Myocyte (in vitro differentiated cells): ENCODE measurements at regions not wholly inside any gene's neighbourhood (a gene's known extent, or its start where the extent isn't known, plus 50 kb on each side); places are given as distances from the start of the nearest gene placed in this dataset.

Experiments
- DNase-seq: peaks from one replicate; pipeline ENCODE4 v3.0.0-alpha.2; 2012; ENCODE audit warnings: low read depth

- peak; percentile 5 for DNase-seq
Observed at GRCh38 chr15:38647683-38648082, 83.1 kb upstream of the RASGRP1 start.

DNA sequence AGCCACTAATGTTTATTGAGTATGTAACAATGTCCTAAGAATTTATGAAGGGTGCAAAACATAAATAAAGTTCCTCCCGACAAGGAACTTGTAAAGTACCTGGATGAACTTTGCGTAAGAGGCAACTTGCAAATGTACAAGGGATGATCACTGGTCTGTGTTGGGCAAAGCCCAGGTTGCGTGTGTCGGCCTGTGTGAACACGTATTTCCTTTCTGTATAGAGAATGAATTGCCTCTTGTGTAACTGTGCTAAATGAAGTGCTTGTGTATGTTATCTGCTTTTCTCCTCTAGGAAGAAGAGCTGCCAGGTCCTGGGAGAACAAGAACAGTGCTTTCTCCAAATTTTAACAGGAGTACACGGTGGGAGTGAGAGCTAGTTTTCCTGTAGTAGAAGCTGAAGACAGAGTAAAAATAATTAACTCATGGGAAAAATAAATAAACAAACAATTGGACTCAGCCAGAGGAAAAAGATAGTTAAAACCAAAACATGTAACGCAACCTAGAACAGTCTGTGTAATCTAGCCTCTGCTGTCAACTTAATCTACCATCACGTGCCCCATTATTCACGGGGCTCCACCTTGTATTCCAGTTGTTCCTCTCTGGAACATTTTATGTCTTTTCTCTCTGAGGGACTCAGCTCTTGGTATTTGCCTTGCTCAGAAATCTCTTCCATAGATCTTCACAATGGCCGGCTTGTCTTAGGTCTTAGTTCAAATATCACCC, 83.7 kb upstream of the RASGRP1 start:
- no peak for DNase-seq

DNA sequence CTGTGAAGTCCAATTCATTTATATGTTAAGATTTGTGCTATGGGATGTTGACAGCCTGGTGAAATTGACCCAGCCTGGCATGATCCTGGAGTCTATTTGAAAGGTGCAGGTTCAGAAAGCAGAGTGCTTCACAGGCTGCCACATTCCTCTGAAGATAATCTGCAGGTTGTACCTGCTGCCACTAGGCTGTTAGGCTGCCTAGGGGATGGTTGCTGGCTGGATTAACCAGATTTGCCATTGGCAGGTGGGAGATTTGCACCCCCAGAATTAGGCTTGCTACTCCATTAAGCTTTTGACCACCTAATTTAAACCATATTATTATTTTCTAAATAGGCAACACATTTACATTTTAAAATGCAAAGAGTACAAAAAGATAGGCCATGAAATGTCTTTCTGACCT, 85.8 kb upstream of the RASGRP1 start:
- no peak for DNase-seq

GRCh38 chr15:38650936-38651327, 86.3 kb upstream of the RASGRP1 start:
- DNase-seq: no peak

- no peak for DNase-seq
Observed at GRCh38 chr15:38651328-38652038, 86.9 kb upstream of the RASGRP1 start.

DNA sequence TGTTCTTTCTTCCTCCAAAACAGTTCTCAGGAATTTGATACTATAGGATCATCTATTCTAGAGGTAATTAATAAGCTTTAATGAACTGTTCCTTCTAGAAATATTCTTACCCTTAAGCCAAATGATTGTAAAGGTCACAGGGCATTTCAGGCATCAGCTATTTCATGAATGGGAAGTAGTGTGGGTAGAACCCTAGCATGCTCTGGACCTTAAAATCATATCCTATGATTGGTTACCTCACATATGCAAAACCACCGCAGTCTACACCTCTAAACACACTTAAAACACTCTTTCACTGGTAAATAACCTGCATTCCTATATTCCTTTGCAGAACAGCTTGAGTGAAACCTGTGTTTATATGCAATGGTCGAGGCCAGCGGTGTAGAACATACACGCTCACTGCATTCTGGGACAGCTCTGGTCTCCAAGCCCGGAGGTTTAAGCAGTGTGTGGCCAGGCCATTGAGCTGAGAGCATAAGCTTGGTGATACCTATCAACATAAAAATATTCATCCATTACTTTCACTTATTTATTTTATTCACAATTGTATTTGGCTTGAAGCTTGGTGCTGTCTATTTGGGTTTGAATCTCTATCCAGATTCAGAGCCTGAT, 87.7 kb upstream of the RASGRP1 start:
- no peak for DNase-seq

DNA sequence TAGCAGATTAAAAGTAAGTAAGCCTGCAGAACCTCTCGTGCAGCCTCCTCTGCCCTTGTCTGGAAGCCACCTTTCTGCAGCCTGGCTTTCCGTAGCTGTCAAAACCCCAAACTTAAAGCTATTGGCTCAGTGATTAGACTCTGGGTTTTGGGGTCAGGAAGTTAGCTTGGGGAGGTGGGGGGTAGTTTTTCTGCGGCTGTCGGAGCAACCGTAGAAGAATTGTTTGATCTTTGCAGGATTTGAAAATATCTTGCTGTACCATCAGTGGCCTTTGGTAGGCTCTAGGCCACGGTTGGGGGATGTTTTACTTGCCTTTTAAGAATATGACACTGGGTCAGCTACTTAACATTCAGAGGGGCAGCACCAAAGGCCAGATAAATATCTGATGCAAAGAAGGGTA, 88.4 kb upstream of the RASGRP1 start:
- DNase-seq: no peak

DNA sequence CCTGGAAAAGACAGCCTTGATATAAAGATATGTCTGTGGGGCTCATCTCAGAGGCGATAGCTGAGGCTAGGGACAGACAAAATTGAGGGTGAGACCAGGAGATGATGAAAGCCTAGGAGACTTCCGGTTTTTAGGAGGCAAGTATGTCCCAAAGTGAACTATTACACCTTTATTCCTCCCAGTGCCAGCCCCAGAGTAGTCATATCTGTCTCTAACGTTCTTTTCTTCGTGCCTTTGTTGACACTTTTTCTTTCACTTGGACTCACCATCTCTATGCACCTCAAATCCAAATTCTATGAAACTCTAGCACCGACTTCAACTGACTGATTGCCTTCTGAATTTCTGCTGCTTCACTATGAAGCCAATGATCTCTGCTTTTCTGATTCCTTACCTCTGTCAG, 93.8 kb upstream of the RASGRP1 start:
- no peak for DNase-seq

DNA sequence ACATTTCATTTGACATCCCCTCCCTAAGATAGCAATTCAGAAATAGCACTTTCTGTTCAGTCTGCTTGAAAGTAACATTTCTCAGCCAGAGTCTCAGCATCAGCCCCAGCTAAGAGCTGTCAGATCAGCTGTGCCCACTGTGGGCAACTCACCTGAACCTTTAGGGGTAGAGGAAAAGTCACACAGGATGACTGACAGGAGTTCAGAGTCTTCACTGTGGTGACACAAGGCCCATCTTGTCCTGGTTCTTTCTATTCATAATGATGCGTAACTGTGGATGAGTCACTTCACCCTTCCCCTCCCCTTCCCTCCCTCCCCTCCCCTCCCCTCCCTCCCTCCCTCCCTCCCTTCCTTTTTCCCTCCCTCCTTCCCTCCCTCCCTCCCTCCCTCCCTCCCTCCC, 96.1 kb upstream of the RASGRP1 start:
- DNase-seq: no peak

GRCh38 chr15:38662033-38662802, 97.6 kb upstream of the RASGRP1 start:
- DNase-seq: no peak

- no peak for DNase-seq
Observed at GRCh38 chr15:38662805-38663204, 98.2 kb upstream of the RASGRP1 start.

- no peak for DNase-seq
Observed at GRCh38 chr15:38665586-38666305, 101.1 kb upstream of the RASGRP1 start.

DNA sequence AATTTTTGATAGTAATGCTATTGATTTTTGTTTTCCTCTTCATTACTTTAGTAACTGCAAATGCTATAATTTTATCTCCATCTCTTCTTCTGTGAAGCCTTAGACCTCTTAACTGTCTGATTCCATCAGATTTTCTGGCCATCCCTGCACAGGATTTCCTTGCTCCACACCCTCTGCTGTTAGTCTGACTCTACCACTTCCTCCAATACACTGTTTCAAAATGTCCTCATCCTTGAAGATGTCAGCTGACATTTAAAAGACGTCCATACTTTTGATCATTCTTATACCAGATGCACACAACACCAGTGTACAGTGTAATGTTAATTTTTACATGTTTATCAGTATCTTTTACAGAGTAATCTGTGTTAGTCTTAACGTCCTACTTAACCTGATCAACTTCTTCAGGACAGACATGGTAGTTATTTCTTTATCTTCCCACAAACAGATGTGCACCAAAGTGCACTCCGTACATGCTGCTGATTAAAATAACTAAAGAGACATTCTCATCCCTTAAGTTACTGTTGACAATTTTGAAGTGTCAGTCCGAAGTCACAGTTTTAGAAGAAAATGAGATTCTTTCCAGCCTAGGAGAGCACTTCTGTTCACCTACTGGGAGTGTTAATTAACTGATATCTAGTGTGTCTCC, 102.4 kb upstream of the RASGRP1 start:
- no peak for DNase-seq

- DNase-seq: no peak
Observed at GRCh38 chr15:38667890-38668850, 103.6 kb upstream of the RASGRP1 start.

DNA sequence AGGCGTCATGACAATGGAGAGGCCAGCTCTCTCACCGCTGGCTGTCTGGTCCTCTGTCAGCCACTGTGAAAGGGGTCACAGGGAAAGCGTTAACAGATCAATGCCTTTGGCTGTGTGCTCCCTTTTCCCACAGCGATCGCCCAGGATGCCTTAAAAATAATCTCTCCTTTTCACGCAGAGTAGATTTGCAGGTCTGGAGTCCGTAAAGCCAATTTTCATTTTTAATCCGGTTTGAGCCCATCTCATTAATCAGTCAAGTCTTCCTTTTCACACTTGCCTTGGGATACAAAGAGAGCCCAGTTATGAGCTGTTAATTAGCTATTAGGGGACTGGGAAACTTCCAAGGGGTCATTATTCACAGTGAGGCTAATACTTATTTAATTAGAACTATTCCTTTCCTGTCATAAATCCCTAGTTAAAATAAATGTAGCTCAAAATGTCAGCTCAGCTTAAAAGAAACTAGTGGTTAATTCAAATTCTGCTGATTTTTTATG, 104.3 kb upstream of the RASGRP1 start:
- DNase-seq: no peak

- no peak for DNase-seq
Observed at GRCh38 chr15:38670128-38671005, 105.8 kb upstream of the RASGRP1 start.

DNA sequence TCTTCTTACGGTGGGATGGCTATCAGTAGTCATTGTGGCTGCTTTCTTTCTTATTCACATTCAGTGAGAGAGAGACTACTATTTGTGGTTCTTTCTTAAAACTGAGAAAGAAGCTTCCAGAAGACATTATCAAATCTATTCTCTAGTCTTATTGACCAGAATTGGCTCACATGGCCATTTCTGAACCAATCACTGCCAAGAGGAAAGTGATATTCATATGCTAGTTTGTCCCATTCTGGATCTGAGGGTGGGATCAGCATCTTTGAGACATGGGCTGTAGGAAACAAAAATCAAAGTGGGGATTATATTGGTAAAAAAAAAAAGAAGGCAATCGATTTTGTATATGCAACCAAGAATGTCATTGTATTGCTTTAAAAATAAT, 106.4 kb upstream of the RASGRP1 start:
- DNase-seq: no peak

- no peak for DNase-seq
Observed at GRCh38 chr15:38671675-38672254, 107.2 kb upstream of the RASGRP1 start.
